HFFc6 (cell line): ENCODE measurements at regions not wholly inside any gene's neighbourhood (a gene's known extent, or its start where the extent isn't known, plus 50 kb on each side); places are given as distances from the start of the nearest gene placed in this dataset.

ENCODE experiments used
- DNase-seq: peaks from one replicate; pipeline ENCODE4 v3.0.0-alpha.2; 2018
- H3K27ac Mint-ChIP-seq: 2 replicates; pipeline ENCODE4 v1.8.0; 2020; ENCODE audit warnings: mild to moderate bottlenecking, mixed read lengths
- H3K27me3 Mint-ChIP-seq: 2 replicates; pipeline ENCODE4 v1.8.0; 2021; ENCODE audit warnings: mild to moderate bottlenecking, moderate library complexity, mixed read lengths; ENCODE audit not compliant: insufficient read depth
- H3K36me3 Mint-ChIP-seq: 2 replicates; pipeline ENCODE4 v1.8.0; 2021; ENCODE audit warnings: low read depth, mixed read lengths
- H3K4me1 Mint-ChIP-seq: 2 replicates; pipeline ENCODE4 v1.8.0; 2020; ENCODE audit warnings: low read depth, mixed read lengths
- H3K4me3 Mint-ChIP-seq: 2 replicates; pipeline ENCODE4 v1.8.0; 2020; ENCODE audit warnings: mild to moderate bottlenecking, moderate library complexity, mixed read lengths
- H3K9me3 Mint-ChIP-seq: 2 replicates; pipeline ENCODE4 v1.8.0; 2020; ENCODE audit warnings: mild to moderate bottlenecking, mixed read lengths
- TF ChIP-seq, protein P1 (sequence below): fragments of 200-600 bp; sonication (generic); IDR thresholded peaks from 2 replicates; pipeline ENCODE4 v1.5.0; 2021; ENCODE audit warnings: antibody characterized with exemption, mild to moderate bottlenecking

DNA sequence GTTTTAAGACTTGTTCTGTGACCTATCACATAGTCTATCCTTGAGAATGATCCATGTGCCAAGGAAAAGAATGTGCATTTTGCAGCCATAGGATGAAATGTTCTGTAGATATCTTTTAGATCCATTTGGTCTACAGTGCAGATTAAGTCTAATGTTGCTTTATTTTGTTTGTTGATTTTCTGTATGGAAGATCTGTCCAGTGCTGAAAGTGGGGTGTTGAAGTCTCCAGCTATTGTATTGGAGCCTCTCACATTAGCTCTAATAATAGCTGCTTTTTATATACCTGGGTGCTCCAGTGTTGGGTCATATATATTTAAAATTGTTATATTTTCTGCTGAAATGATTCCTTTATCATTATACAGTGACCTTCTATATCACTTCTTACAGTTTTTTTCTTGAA, 155.6 kb upstream of the MON1B start:
- Mint-ChIP-seq H3K4me1 (no peaks in the 10 kb centered on the region), H3K9me3 (peaks cover 42% of the 10 kb centered on the region), H3K27me3 (no peaks in the 10 kb centered on the region), H3K4me3 (no peak overlapping the region), H3K36me3 (no peaks in the 10 kb centered on the region), H3K27ac (no peak overlapping the region)
- TF ChIP-seq, protein P1, sequence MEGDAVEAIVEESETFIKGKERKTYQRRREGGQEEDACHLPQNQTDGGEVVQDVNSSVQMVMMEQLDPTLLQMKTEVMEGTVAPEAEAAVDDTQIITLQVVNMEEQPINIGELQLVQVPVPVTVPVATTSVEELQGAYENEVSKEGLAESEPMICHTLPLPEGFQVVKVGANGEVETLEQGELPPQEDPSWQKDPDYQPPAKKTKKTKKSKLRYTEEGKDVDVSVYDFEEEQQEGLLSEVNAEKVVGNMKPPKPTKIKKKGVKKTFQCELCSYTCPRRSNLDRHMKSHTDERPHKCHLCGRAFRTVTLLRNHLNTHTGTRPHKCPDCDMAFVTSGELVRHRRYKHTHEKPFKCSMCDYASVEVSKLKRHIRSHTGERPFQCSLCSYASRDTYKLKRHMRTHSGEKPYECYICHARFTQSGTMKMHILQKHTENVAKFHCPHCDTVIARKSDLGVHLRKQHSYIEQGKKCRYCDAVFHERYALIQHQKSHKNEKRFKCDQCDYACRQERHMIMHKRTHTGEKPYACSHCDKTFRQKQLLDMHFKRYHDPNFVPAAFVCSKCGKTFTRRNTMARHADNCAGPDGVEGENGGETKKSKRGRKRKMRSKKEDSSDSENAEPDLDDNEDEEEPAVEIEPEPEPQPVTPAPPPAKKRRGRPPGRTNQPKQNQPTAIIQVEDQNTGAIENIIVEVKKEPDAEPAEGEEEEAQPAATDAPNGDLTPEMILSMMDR, result no peak
- DNase-seq, result no peak

- Mint-ChIP-seq H3K27me3 (no peaks in the 10 kb centered on the region), H3K27ac (no peak overlapping the region), H3K9me3 (peaks cover 38% of the 10 kb centered on the region), H3K4me3 (no peak overlapping the region), H3K4me1 (no peaks in the 10 kb centered on the region), H3K36me3 (no peaks in the 10 kb centered on the region)
- TF ChIP-seq, protein P1, result no peak
- no peak for DNase-seq
Observed at GRCh38 chr16:77037696-77038347, 153.2 kb upstream of the MON1B start.

- Mint-ChIP-seq H3K27me3 (no peaks in the 10 kb centered on the region; the same call in 1 of the 2 replicates), H3K9me3 (peaks cover 37% of the 10 kb centered on the region), H3K4me1 (no peaks in the 10 kb centered on the region), H3K27ac (no peak overlapping the region), H3K36me3 (no peaks in the 10 kb centered on the region), H3K4me3 (no peak overlapping the region)
- TF ChIP-seq, protein P1, result no peak
- DNase-seq, result no peak
Observed at GRCh38 chr16:77041468-77041867, 149.5 kb upstream of the MON1B start.

- Mint-ChIP-seq H3K4me3 (no peak overlapping the region), H3K4me1 (no peaks in the 10 kb centered on the region), H3K9me3 (peaks cover 36% of the 10 kb centered on the region), H3K36me3 (no peaks in the 10 kb centered on the region), H3K27me3 (no peaks in the 10 kb centered on the region; the same call in 1 of the 2 replicates), H3K27ac (no peak overlapping the region)
- DNase-seq, result no peak
- TF ChIP-seq, protein P1, result no peak
Observed at GRCh38 chr16:77043076-77043475, 147.9 kb upstream of the MON1B start.

- no peak overlapping the region for H3K4me3 Mint-ChIP-seq
- H3K36me3 Mint-ChIP-seq, result no peaks in the 10 kb centered on the region
- H3K27me3 Mint-ChIP-seq, result no peaks in the 10 kb centered on the region; the same call in 1 of the 2 replicates
- DNase-seq, result no peak
- peaks cover 34% of the 10 kb centered on the region for H3K9me3 Mint-ChIP-seq
- no peak overlapping the region for H3K27ac Mint-ChIP-seq
- TF ChIP-seq, protein P1, result no peak
- no peaks in the 10 kb centered on the region for H3K4me1 Mint-ChIP-seq
Observed at GRCh38 chr16:77046206-77046605, 144.8 kb upstream of the MON1B start.

DNA sequence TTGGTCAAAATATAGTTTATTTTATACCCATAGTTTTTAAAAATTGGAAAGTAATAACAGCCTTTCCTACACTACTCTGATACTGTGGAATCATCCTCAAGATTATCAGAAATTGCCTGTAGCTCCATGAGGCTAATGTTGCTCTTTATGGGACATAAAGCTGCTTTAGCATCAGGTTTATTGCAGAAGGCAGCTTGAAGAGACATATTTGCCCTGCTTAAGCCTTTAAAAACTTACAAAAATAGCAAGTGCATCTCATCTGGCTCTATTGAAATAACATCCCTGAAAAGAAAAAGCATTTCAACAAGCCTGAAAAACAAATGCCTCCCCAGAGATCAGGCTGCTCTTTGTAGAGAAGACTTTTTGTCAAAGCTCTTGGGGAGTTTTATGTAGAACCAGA, 142.9 kb upstream of the MON1B start:
- Mint-ChIP-seq H3K4me3 (no peak overlapping the region), H3K9me3 (peaks cover 34% of the 10 kb centered on the region), H3K27me3 (no peaks in the 10 kb centered on the region; the same call in 1 of the 2 replicates), H3K36me3 (no peaks in the 10 kb centered on the region), H3K27ac (no peak overlapping the region), H3K4me1 (no peaks in the 10 kb centered on the region)
- DNase-seq, result no peak
- TF ChIP-seq, protein P1, result no peak
